SU-DHL-6 (cell line): ENCODE measurements at regions not wholly inside any gene's neighbourhood (a gene's known extent, or its start where the extent isn't known, plus 50 kb on each side); places are given as distances from the start of the nearest gene placed in this dataset.

Source experiments
- EZH2phosphoT487 ChIP-seq: fragments of 200-600 bp; sonication (generic), shearing (Covaris generic); conservative IDR thresholded peaks from 2 replicates; pipeline ENCODE4 v1.6.1; 2018; ENCODE audit warnings: mild to moderate bottlenecking, antibody characterized with exemption, low read length, moderate library complexity, mixed read lengths
- TF ChIP-seq, protein P1 (sequence below): fragments of 200-600 bp; sonication (generic); IDR thresholded peaks from one replicate; pipeline ENCODE4 v1.5.1; 2017; ENCODE audit warnings: antibody characterized with exemption, mild to moderate bottlenecking, low read length, moderate library complexity; ENCODE audit not compliant: insufficient read depth, poor library complexity, severe bottlenecking

DNA sequence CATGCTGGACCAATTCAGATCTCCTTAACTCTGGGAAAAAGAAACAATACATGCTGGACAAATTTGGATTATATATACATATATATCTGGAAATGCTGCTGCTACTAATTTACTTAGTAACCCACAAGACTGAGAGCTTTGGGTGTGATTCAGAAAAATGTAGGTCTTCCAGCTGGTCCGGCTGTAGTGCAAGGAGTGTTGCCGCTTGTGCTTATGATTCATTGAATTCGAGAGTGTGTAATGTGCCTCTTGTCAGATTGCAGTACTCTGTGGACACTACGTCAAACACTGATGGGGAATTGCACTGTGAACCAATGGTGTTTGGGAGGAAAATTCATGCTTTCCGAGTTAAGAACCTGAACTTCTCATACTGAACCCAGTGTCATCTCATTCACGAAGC, 1155.5 kb downstream of the EPHA7 start:
- TF ChIP-seq, protein P1, sequence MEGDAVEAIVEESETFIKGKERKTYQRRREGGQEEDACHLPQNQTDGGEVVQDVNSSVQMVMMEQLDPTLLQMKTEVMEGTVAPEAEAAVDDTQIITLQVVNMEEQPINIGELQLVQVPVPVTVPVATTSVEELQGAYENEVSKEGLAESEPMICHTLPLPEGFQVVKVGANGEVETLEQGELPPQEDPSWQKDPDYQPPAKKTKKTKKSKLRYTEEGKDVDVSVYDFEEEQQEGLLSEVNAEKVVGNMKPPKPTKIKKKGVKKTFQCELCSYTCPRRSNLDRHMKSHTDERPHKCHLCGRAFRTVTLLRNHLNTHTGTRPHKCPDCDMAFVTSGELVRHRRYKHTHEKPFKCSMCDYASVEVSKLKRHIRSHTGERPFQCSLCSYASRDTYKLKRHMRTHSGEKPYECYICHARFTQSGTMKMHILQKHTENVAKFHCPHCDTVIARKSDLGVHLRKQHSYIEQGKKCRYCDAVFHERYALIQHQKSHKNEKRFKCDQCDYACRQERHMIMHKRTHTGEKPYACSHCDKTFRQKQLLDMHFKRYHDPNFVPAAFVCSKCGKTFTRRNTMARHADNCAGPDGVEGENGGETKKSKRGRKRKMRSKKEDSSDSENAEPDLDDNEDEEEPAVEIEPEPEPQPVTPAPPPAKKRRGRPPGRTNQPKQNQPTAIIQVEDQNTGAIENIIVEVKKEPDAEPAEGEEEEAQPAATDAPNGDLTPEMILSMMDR: no peak
- TF ChIP-seq EZH2phosphoT487: no peak
